ENCODE measurements at regions not wholly inside any gene's neighbourhood (a gene's known extent, or its start where the extent isn't known, plus 50 kb on each side); places are given as distances from the start of the nearest gene placed in this dataset.
"Not testable (repeated sequence)": the region's sequence is repeated elsewhere in the genome, so short reads cannot be mapped to it uniquely, and the experiment has no call there.

DNA sequence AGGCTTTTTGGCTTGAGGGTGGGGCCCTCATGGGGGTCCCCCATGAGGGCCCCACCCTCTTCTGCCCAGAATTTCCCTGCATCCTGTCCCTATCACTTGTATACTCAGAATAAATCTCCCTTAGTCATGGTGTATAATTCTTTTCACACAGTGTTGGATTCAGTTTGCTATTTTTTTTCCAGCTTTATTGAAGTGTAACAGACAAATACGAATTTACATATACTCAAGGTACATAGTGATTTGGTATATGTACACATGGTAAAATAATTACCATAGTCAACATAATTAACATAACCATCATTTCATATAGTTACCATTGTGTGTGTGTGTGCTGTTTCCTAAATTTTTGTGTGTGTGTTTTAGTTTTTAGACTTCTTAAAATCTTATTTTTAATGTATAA, 289.4 kb downstream of the CNTNAP3B start:
- not testable (repeated sequence) for DNase-seq (ENCODE audit: low spot score)

DNA sequence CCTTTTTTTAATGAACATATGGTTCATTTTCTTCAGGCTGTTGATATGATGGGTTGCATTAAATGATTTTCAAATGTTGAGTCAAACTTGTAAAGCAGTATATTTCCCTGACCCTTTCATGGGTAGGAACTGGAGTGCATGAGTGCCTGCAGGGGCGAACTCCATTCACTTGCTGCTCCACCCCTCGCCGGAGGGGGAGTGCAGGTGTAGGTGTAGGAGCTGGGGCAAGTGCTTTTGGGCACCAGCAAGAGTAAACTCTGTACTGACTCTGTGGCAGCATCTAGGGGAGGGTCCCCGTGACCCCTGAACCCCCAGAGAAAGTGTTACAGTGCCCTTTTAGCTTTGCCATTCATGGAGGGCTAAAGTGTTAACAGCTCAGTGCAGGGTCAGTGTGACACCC, 290.3 kb downstream of the CNTNAP3B start:
- not testable (repeated sequence) for DNase-seq (ENCODE audit: low spot score)

DNA sequence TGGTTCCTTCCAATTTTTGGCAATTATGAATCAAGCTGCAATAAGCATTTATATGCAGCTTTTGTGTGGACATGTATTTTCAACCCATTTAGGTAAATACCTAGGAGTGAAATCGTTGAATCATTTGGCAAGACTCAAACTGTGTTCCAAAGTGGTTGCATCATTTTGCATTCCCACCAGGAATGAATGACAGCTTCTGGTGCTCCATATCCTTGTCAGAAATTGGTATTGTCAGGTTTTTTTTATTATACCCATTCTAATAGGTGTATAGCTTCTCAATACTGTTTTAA, 290.7 kb downstream of the CNTNAP3B start:
- DNase-seq (ENCODE audit: low spot score) = not testable (repeated sequence)

DNA sequence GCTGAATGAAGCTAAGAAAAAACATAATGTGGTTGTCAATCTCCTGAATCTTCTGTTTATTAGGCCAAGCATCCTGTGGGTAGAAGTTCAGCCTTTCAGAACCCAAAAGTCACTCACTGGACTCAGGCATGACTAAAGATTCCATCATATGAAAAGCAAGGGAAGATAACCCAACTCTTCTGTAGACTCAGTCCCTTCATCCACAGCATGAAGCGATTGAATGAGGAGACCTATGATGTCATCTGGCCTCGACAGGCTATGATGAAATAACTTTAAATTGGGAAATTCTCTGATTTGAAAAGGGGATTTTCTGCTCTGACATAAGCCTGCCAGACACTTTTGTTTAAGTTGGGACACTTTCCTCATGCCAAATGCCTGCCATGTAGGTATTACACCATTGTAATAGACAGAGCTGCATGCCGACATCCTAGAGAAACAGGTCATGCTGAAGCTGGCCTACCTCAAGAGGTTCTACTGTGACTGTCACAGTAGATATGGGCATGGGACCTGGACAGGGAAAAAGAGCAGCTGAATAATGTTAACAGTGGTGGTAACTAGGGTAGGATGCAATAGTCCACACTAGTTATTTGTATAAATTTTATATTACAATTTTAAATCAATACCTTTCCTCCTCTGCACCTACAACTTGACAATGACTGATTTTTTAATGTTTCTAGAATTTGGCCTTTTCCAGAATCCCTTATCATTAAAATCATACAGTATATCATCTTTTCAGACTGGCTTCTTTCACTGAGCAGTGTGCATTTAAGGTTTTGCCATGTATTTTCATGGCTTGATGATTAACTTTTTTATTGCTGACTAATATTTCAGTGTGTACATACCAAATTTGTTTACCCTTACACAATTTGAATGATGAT, 291.3 kb downstream of the CNTNAP3B start:
- DNase-seq (ENCODE audit: low spot score) = not testable (repeated sequence)

DNA sequence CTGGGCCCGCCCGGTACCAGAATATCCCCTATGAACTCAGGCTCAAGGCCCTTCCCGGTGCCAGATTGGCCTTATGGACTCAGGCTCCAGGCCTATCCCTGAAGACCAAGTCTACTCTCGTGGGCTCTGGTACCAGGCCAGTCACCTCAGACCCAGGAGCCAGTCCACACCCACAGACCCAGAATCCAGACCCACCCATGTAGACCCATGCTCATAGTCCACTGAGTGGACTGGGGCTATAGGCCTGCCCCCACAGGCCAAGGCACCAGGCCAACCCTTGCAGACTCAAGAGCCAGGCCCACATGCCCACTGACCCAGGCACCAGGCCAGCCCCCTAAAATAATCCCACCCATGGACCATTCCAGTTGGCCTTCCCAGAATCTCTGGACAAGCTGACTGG, 296.1 kb downstream of the CNTNAP3B start:
- DNase-seq (ENCODE audit: low spot score) = not testable (repeated sequence)

DNA sequence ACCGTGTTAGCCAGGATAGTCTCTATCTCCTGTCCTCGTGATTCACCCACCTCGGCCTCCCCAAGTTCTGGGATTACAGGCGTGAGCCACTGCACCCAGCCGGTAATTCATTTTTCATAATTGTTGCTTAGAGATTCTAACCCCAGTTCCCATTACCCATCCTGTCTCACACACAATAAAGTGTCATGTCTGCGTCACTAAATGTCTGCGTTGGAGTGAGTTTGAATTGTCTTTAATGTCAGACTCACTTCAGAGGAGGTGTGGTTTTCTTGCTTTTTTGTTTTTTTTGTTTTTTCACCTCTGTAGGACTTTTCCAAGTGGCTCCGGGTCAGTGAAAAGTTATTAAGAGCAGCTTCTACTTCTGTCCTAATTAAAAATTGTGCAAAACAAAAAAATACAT, 304.5 kb downstream of the CNTNAP3B start:
- DNase-seq (ENCODE audit: low spot score) = not testable (repeated sequence)

DNA sequence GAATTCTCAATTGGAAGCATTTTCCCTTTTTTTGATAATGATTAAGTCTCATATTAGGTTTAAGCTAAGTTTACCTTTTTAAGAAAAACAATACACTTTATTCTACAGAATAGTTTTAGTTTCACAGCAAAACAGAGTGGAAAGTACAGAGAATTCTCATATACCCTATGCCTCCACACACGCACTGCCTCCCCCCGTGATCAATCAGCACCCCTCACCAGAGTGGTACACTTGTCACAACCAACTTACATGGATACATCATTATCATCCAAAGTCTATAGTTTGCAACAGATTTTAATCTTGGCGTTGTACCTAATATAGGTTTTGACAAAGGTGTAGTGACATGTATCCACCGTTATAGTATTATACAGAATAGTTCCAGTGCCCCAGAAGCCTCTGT, 326.5 kb downstream of the CNTNAP3B start:
- DNase-seq (ENCODE audit: low spot score) = not testable (repeated sequence)

DNA sequence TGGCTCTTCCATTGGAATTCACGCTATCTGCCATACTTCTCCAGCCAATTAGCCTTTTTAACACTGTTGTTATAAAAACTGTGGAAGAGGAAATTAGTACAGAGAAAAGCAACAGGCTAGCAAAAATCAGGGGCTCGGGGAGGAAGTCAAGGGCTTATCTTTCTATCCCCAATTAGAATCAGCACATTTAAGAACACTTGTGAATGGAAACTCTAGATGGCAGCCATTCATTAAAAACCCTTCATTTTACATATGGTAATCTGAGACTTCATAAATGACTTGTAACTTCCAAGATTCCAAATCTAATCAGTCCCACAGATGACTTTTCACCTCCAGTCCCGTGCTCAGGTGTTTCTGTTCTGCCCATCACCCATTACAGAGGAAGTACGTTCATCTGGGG, 330.5 kb downstream of the CNTNAP3B start:
- DNase-seq (ENCODE audit: low spot score) = not testable (repeated sequence)

DNA sequence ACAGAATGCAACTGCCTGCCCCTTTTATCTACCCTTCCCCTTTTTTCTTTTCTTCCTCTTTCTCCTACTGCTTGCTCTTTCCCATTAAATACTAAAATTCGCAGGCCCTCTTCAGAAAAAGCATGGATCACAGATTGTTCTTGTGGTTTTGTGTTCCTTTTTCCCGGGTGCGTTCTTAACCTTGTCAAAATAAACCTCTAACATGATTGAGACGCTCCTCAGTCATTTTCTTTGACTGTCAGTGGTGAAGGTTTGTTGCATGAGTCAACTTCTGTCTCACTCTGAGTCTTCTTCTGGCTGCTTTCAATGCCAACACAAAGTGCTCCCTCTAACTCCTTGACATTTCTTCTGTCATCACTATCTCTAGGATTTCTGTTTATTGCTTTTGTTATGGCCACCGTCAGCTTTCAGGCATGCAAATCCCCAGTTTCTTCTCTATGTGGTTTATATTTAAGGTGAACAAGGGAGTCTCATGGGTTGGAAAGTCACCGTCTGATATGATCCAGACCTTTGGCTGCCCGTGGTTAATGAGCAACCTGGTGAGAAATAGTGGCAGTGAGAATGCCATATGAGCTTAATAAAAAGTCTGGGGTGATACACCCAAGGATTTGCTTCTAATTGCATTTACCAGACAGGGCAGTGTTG, 338.4 kb downstream of the CNTNAP3B start:
- not testable (repeated sequence) for DNase-seq (ENCODE audit: low spot score)

DNA sequence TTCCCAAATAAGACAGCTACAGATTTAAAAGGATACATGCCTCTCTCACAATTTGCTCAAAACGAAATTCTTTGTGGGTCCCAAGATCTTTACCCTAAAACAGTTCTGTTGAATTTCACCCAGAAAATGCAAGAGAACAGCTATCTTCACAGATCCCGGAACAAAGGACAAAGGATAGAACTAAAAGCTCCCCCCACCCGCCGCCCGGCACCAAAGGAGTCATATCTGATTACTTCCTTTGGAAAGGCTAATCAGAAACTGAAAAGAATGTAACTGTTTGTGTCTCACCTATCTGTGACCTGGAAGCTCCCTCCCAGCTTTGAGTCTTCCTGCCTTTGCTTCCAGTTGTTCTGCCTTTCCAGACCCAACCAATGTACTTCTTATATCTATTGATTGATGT, 339.2 kb downstream of the CNTNAP3B start:
- not testable (repeated sequence) for DNase-seq (ENCODE audit: low spot score)

DNA sequence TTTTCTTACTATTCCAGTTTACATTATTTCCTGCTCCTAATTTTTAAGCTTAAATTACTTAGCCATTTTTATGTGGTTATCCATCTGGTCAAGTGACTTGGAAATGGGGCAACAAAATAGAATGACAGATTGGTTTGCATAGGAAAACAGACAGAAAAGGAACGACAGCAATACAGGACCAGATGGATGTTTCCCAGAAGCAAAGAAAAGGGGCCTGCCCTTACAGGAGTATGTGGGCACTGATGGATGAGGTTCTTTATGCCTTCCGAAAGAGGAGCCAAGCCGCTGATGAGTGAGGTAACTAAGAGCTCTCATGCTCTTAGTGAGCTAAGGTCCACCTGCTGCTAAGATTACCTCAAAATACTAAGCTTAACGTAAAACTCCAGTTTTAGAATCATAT, 339.8 kb downstream of the CNTNAP3B start:
- not testable (repeated sequence) for DNase-seq (ENCODE audit: low spot score)

DNA sequence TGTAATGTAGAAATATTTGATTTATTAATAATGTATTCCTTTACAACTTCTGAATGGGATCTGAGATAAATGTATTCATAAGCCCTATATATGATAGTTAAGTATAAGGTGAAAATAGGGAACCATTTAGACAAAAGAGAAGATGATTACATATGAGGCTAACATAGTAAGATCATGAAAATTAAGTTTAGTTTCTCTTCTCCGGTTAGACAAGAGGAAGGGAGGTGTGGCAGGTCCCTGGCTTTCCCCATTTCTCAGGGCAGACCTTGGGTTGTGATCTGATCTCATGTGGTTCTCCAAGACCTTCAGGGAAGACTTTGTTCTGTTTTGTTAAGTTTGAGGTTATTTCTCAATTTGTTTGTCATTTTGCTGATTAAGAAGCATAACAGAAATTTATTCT, 341.3 kb downstream of the CNTNAP3B start:
- not testable (repeated sequence) for DNase-seq (ENCODE audit: low spot score)

DNA sequence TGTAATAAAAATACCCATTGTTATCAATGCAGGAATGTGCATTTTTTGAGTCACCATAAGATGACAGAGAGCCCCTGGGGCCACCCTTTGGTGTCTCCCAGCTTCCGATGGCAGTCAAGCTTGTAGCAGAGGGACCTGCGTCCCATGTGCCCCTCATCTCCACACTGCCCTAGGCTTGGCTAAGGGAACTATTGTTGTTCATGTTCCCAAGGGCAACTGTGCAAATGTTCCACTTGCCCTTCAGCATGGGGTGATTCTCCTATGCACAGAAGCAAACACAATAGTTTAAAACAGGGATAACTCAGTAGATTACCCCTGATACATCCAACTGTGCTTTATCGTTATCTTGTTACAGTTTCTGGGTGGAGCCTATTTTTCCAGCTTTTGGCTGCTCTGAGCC, 342.0 kb downstream of the CNTNAP3B start:
- DNase-seq (ENCODE audit: low spot score) = not testable (repeated sequence)

DNA sequence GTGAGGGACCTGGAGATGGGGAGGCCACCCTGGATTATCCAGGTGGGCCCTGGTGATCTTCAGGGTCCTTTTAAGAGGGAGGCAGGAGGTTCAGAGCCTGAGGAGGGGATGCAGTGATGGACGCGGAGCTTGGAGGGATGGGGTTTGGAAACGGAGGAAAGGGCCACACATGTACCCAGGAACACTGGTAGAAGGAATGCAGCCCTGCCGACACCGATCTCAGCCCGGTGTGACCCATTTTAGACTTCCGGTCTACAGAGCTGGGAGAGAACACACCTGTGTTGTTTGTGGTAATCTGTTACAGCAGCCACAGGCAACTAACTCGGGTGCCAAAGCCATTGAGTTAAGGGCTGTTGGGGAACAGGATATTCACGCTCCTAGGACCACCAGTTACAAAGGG, 345.2 kb downstream of the CNTNAP3B start:
- DNase-seq (ENCODE audit: low spot score) = not testable (repeated sequence)

DNA sequence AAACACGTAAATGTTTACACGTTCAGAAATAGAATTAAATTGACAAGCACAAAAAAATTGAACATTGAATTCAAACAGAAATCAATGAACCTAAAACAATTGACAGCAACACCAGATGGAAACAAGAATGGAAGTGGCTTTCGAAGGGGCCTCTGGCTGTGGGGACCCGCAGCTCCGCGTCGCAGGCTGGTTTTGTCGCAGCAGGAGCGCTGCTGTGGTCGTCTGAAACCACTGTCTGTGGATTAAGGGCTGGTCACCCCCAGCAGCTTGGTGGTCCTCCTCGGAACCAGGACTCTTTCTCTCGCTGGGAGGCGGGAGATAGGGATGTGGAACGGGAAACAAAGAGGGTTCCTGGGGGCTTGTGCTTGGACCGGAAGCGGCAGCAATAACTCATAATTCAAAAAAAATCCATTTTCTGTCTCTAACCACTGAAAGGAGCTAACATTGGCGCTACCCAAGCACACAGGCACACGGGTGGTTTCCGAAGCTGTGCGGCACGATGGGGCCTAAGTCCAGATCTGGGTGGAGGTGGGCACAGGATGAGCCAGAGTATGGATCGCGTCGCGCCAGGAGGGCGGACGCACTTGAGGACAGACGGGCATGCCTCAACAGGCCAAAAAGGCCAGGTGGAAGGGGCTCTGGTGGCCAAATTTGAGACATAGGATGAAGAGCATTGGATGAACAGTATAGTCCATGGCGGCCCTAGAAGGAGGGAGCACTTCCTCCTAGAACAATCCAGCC, 346.0 kb downstream of the CNTNAP3B start:
- DNase-seq (ENCODE audit: low spot score) = not testable (repeated sequence)

DNA sequence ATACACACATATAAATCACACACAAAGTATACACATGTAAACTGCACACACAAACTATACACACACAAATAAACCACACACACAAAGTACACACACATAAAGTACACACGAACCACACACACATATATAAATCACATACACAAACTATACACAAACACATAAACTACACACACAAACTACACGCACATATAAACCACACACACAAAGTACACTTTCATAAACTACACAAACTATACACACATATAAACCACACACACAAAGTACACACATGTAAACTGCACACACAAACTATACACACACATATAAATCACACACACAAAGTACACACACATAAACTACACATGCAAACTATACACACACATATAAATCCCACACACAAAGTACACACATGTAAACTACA, 347.3 kb downstream of the CNTNAP3B start:
- DNase-seq (ENCODE audit: low spot score) = not testable (repeated sequence)

DNA sequence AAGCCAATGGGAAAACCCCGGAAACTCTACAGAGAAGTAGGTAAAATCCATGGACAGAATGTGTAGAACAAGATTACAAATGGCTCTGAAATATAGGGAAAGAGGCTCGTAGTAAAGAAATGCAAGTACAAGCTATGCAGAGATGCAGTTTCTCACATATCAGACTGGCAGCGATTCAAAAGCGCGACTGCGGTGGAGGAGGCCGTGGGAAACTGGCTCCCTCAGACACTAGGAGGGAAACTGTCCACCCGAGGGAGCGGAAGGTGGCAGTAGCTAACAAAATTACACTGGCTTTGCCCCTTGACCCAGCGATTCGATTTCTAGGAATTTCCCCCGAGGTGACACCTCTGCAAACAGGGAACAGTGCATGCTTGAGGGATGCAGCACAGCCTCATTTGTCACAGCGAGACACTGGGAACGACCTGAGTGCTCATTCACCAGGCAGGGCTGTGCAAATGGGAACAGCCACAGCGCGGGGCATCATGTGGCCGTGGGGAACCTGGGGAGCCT, 349.3 kb downstream of the CNTNAP3B start:
- DNase-seq (ENCODE audit: low spot score) = not testable (repeated sequence)

DNA sequence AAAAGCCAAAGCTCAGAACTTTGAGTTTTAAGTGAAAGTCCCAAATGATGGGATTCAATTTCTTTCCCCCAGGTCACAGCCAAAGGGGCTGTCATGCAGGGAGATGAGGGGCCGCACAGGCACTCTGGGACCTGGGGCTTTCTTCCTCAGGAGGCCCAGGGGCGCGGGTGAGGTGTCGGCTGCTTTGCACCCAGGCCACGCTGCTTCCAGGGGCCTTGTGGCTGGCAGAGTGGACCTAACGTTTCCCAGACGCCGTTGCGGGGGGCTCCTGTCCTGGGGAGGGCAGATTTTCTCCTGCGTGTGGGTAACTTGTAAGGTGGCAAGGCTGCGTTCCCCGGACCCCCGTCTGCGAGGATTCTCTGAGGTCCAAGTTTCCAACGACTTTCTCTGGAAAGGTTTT, 350.0 kb downstream of the CNTNAP3B start:
- DNase-seq (ENCODE audit: low spot score) = not testable (repeated sequence)

DNA sequence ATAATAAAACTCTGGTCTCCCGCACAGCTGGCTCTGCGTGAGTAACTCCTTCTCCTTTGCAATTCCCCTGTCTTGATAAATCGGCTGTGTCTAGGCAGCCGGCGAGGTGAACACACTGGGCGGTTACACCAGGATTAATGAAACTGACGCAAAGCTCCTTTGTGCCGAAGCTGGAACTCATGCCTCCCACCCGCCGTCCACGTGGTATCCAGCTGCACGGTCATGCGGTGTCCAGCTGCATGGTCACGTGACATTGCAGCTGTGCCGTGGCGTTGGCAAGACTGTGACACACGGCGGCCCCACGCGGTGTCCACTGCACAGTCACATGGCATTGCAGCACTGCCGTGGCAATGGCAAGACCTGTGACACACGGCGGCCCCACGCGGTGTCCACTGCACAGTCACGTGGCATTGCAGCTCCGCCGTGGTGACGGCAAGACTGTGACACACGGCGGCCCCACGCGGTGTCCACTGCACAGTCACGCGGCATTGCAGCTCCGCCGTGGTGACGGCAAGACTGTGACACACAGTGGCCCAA, 350.6 kb downstream of the CNTNAP3B start:
- DNase-seq (ENCODE audit: low spot score) = not testable (repeated sequence)

DNA sequence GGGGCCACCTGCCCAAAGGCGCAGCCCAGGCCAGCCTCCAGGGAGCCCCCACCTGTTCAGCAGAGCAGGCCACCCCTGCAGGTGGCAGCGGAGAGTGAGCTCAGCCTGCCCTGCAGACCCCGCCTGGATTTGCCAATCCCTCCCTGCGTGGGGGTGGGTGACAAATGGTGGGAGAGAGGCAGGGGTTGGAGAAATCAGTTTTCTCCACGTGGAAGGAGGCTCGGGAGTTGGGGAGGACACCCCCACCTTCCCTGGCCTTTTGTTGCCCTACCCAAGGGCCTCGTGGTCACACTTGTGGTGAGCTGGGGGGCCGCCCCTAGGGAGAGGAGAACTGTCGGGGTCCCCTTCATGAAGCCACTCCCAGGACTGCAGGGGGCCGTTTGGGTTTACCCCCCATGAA, 351.7 kb downstream of the CNTNAP3B start:
- not testable (repeated sequence) for DNase-seq (ENCODE audit: low spot score)

DNA sequence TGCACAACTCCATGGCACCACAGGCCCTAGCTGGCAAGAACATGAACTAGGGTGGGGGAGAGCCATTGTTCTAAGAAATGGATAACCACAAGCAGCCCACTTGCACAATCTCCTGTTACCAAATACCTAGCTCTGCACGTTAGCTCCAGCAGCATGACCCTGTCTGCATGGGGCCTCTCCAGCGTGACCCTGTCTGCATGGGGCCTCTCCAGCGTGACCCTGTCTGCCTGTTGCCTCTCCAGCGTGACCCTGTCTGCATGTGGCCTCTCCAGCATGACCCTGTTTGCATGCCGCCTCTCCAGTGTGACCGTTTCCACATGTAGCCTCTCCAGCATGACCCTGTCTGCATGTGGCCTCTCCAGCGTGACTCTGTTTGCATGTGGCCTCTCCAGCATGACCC, 356.7 kb downstream of the CNTNAP3B start:
- not testable (repeated sequence) for DNase-seq (ENCODE audit: low spot score)

DNA sequence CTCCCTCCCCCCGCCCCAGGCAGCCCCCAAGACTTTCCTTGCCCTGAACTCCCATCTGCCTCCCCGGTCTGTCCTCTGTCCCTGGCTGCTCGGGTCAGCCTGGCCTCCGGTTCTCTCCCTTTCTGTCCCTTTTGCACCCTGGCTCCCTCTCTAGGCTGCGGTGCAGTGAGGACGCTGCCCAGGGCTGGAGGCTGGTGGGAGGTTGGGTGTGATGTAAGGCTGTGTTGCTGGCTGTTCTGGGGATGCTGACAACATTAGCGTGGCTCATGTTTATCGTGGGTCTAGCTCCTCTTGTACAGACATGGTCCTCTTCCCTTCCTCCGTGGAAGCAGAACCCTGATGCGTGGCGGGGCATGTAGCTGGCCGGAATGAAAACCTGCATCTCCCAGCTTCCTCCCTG, 357.5 kb downstream of the CNTNAP3B start:
- not testable (repeated sequence) for DNase-seq (ENCODE audit: low spot score)

Measured in AG20443 (cell line).